B cell (primary cell): ENCODE measurements at regions not wholly inside any gene's neighbourhood (a gene's known extent, or its start where the extent isn't known, plus 50 kb on each side); places are given as distances from the start of the nearest gene placed in this dataset.

Experiments
- ATAC-seq: fragments of 200-7000 bp; cut with Tn5 transposase; one replicate; pipeline ENCODE4 v1.10.0; 2021; ENCODE audit warnings: low read depth, mild to moderate bottlenecking, moderate number of reproducible peaks, moderate library complexity
- CTCF ChIA-PET: fragments of 350-600 bp; sonication (Branson Sonifier 250); formaldehyde crosslinking; loops from one replicate; lab custom pipeline; 2021; ENCODE audit warnings: antibody characterized with exemption, inconsistent platforms; lab: Charles Lee
- POLR2A ChIA-PET: fragments of 350-600 bp; sonication (Branson Sonifier 250); formaldehyde crosslinking; loops from one replicate; lab custom pipeline; 2021; ENCODE audit warnings: antibody characterized with exemption; lab: Charles Lee
- DNase-seq: peaks from one replicate; pipeline ENCODE4 v3.0.0; 2013
- H2AFZ ChIP-seq: 2 replicates; pipeline ENCODE4 v1.6.1; 2012; ENCODE audit warnings: mild to moderate bottlenecking, low read depth, low read length; ENCODE audit not compliant: insufficient read depth, poor library complexity, severe bottlenecking
- H3K27ac ChIP-seq, 2 donors: 1 replicate in 1 of 2; 2 replicates in 1 of 2; pipeline ENCODE4 v1.5.1; 2012 to 2013; ENCODE audit warnings: low read length in 2 of 2, mild to moderate bottlenecking in 2 of 2, moderate library complexity in 1 of 2
- H3K27me3 ChIP-seq, 4 experiments: fragments of 200-600 bp in 1 of 4; sonication (generic) in 1 of 4; replicated peaks in 1 of 4; 1 replicate in 2 of 4; 2 replicates in 2 of 4; pipeline versions ENCODE4 v1.6.1 to v1.7.0; 2013 to 2016; ENCODE audit warnings: low read length in 3 of 4, mild to moderate bottlenecking in 2 of 4, mixed read lengths in 1 of 4, moderate library complexity in 1 of 4; ENCODE audit not compliant: insufficient read depth in 4 of 4, control insufficient read depth in 3 of 4; ENCODE audit errors: control extremely low read depth in 1 of 4
- H3K36me3 ChIP-seq, 2 experiments: replicated peaks in 1 of 2; 1 replicate in 1 of 2; 2 replicates in 1 of 2; pipeline versions ENCODE4 v1.6.1 to v1.7.1; 2013; ENCODE audit warnings: low read length in 1 of 2; ENCODE audit not compliant: insufficient read depth in 2 of 2, control insufficient read depth in 1 of 2; ENCODE audit errors: control extremely low read depth in 1 of 2, extremely low read depth in 1 of 2
- H3K4me1 ChIP-seq, 2 donors: fragments of 200-600 bp in 1 of 2; sonication (generic) in 1 of 2; 1 replicate in 1 of 2; 2 replicates in 1 of 2; pipeline versions ENCODE4 v1.5.1 to v1.6.1; 2013 to 2017; ENCODE audit warnings: low read length in 2 of 2; ENCODE audit not compliant: control insufficient read depth in 2 of 2, insufficient read depth in 2 of 2
- H3K4me2 ChIP-seq: replicated peaks from 2 replicates; pipeline ENCODE3; 2012; ENCODE audit warnings: mild to moderate bottlenecking, low read depth, low read length; ENCODE audit not compliant: poor library complexity, severe bottlenecking
- H3K4me3 ChIP-seq, 5 experiments: fragments of 200-600 bp in 1 of 5; sonication (generic) in 1 of 5; 1 replicate in 3 of 5; 2 replicates in 2 of 5; pipeline versions ENCODE4 v1.5.1 to v1.7.0; 2011 to 2016; ENCODE audit warnings: low read length in 4 of 5, mild to moderate bottlenecking in 4 of 5, low read depth in 2 of 5, control low read depth in 1 of 5, moderate library complexity in 1 of 5; ENCODE audit not compliant: insufficient read depth in 1 of 5; ENCODE audit errors: control extremely low read depth in 1 of 5, extremely low read depth in 1 of 5
- H3K79me2 ChIP-seq: fragments of 200-600 bp; sonication (generic); one replicate; pipeline ENCODE4 v1.6.0; 2016; ENCODE audit warnings: low read length; ENCODE audit not compliant: control insufficient read depth, insufficient read depth
- H3K9ac ChIP-seq: fragments of 200-600 bp; sonication (generic); 2 replicates; pipeline ENCODE4 v1.6.1; 2017; ENCODE audit warnings: mild to moderate bottlenecking, low read length, moderate library complexity
- H3K9me3 ChIP-seq, 3 donors: one replicate each; pipeline versions ENCODE4 v1.6.1 to v1.7.1; 2013; ENCODE audit warnings: low read length in 2 of 3; ENCODE audit not compliant: control insufficient read depth in 2 of 3, insufficient read depth in 1 of 3; ENCODE audit errors: control extremely low read depth in 1 of 3
- H4K20me1 ChIP-seq: 2 replicates; pipeline ENCODE4 v1.6.0; 2012; ENCODE audit warnings: mild to moderate bottlenecking, low read length; ENCODE audit not compliant: insufficient read depth, control insufficient read depth, poor library complexity, severe bottlenecking
- H3K27ac Mint-ChIP-seq: one replicate; pipeline ENCODE4 v1.8.0; 2021; ENCODE audit warnings: mixed read lengths
- H3K27me3 Mint-ChIP-seq: one replicate; pipeline ENCODE4 v1.8.0; 2021; ENCODE audit warnings: mixed read lengths
- H3K4me1 Mint-ChIP-seq: one replicate; pipeline ENCODE4 v1.8.0; 2021; ENCODE audit warnings: mixed read lengths
- H3K4me3 Mint-ChIP-seq: one replicate; pipeline ENCODE4 v1.8.0; 2021; ENCODE audit warnings: mixed read lengths
- H3K9me3 Mint-ChIP-seq: one replicate; pipeline ENCODE4 v1.8.0; 2022; ENCODE audit warnings: mixed read lengths; ENCODE audit not compliant: insufficient read depth
- EZH2 ChIP-seq: IDR thresholded peaks from 2 replicates; pipeline ENCODE4 v1.6.1; 2012; ENCODE audit warnings: borderline replicate concordance, low read depth, mild to moderate bottlenecking, moderate library complexity, low read length; ENCODE audit not compliant: insufficient read depth, poor library complexity, severe bottlenecking
- WGBS: methylation state at CpG from one replicate; pipeline ENCODE4 v1.1.5; 2013; ENCODE audit warnings: missing lambda C conversion rate; ENCODE audit not compliant: insufficient coverage; 5-methylcytosine and 5-hydroxymethylcytosine counted together
- intact Hi-C: fragments of 100-400 bp; cut with micrococcal nuclease; formaldehyde crosslinking; loops from one replicate; pipeline ENCODE4 v1.10.0; 2022
- TF ChIP-seq, protein P1 (sequence below): fragments of 200-600 bp; IDR thresholded peaks from one replicate; pipeline ENCODE4 v1.8.0; 2022; ENCODE audit warnings: antibody characterized with exemption, mild to moderate bottlenecking

DNA sequence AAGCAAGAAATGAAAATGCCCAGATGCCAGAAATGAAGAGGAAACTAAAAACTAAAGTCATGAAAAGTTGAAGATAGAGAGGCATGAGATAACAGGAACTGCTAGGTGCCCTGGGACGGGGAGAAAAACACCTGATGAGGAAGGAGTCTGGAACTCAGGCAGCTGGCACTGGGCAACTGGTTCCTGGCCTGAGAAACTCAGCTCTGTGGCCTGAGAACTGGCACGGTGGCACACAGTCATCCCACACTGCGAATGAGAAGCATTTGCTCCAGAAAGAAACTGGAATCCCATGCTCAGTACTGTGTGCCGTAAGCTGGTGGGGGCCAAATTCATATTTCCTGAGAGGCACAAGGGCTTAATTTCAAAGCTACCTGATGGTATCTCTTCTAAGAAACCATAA lies 53.6 kb upstream of the RORA start:
- Histone ChIP-seq H3K9ac (no peak overlapping the region), H3K27me3 (no peaks in the 10 kb centered on the region), H3K9me3 (peaks cover 0 to 2% (median 1%) of the 10 kb centered on the region in 3 donors), H3K4me3 (no peak overlapping the region), H3K27ac (no peak overlapping the region), H4K20me1 (no peaks in the 10 kb centered on the region), H3K36me3 (no peaks in the 10 kb centered on the region), H3K4me2 (no peak overlapping the region), H3K79me2 (no peaks in the 10 kb centered on the region), H2AFZ (no peak overlapping the region), H3K4me1 (no peaks in the 10 kb centered on the region)
- no peak for ATAC-seq
- TF ChIP-seq, protein P1, sequence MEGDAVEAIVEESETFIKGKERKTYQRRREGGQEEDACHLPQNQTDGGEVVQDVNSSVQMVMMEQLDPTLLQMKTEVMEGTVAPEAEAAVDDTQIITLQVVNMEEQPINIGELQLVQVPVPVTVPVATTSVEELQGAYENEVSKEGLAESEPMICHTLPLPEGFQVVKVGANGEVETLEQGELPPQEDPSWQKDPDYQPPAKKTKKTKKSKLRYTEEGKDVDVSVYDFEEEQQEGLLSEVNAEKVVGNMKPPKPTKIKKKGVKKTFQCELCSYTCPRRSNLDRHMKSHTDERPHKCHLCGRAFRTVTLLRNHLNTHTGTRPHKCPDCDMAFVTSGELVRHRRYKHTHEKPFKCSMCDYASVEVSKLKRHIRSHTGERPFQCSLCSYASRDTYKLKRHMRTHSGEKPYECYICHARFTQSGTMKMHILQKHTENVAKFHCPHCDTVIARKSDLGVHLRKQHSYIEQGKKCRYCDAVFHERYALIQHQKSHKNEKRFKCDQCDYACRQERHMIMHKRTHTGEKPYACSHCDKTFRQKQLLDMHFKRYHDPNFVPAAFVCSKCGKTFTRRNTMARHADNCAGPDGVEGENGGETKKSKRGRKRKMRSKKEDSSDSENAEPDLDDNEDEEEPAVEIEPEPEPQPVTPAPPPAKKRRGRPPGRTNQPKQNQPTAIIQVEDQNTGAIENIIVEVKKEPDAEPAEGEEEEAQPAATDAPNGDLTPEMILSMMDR = no peak
- TF ChIP-seq EZH2 = no peak
- intact Hi-C loops = no loop called here
- ChIA-PET POLR2A (no interaction called here), CTCF (no interaction called here)
- peaks cover 18% of the 10 kb centered on the region for H3K27me3 Mint-ChIP-seq
- H3K4me1 Mint-ChIP-seq = no peaks in the 10 kb centered on the region
- peaks cover 4% of the 10 kb centered on the region for H3K9me3 Mint-ChIP-seq
- no peak for DNase-seq
- no peak overlapping the region for H3K27ac Mint-ChIP-seq
- H3K4me3 Mint-ChIP-seq = no peak overlapping the region
- WGBS = 88% methylated on average over 4 of the region's 4 CpGs

DNA sequence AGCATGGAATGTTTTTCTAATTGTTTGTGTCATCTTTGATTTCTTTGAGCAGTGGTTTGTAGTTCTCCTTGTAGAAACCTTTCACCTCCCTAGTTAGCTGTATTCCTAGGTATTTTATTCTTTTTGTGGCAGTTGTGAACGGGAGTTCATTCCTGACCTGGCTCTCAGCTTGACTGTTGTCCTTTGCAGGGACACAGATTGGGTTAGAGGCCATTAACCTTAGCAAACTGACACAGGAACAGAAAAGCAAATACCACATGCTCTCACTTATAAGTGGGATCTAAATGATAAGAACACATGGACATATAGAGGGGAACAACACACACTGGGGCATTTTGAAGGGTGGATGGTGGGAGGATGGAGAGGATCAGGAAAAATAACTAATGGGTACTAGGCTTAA lies 52.2 kb upstream of the RORA start:
- no peak overlapping the region for H3K4me3 Mint-ChIP-seq
- H3K27me3 Mint-ChIP-seq = peaks cover 21% of the 10 kb centered on the region
- intact Hi-C loops = no loop called here
- ChIA-PET CTCF (no interaction called here), POLR2A (no interaction called here)
- DNase-seq = no peak
- TF ChIP-seq, protein P1 = no peak
- no peak for TF ChIP-seq EZH2
- Histone ChIP-seq H3K36me3 (no peaks in the 10 kb centered on the region), H3K4me2 (no peak overlapping the region), H2AFZ (no peak overlapping the region), H4K20me1 (no peaks in the 10 kb centered on the region), H3K27me3 (no peaks in the 10 kb centered on the region), H3K9ac (no peak overlapping the region), H3K79me2 (no peaks in the 10 kb centered on the region), H3K9me3 (peaks cover 0 to 2% (median 1%) of the 10 kb centered on the region in 3 donors), H3K4me1 (no peaks in the 10 kb centered on the region), H3K27ac (no peak overlapping the region), H3K4me3 (no peak overlapping the region)
- H3K27ac Mint-ChIP-seq = no peak overlapping the region
- peaks cover 4% of the 10 kb centered on the region for H3K9me3 Mint-ChIP-seq
- no peaks in the 10 kb centered on the region for H3K4me1 Mint-ChIP-seq
- ATAC-seq = no peak
- WGBS = no CpG with 5 or more reads among the region's 1 CpG
